Stomach smooth muscle (tissue), 2 donors: ENCODE measurements at regions not wholly inside any gene's neighbourhood (a gene's known extent, or its start where the extent isn't known, plus 50 kb on each side); places are given as distances from the start of the nearest gene placed in this dataset.

Experiments
- H3K27ac ChIP-seq: one replicate; pipeline ENCODE4 v1.7.0; 2013; ENCODE audit warnings: mild to moderate bottlenecking, low read length, inconsistent platforms
- H3K27me3 ChIP-seq, 2 donors: one replicate each; pipeline ENCODE4 v1.7.0; 2013; ENCODE audit warnings: low read length in 2 of 2; ENCODE audit not compliant: insufficient read depth in 2 of 2, control insufficient read depth in 1 of 2
- H3K36me3 ChIP-seq, 2 donors: one replicate each; pipeline ENCODE4 v1.7.0; 2013; ENCODE audit warnings: low read length in 2 of 2; ENCODE audit not compliant: control insufficient read depth in 2 of 2, insufficient read depth in 2 of 2
- H3K4me1 ChIP-seq: one replicate; pipeline ENCODE4 v1.7.0; 2013; ENCODE audit warnings: low read length; ENCODE audit not compliant: control insufficient read depth, insufficient read depth
- H3K4me3 ChIP-seq, 2 donors: one replicate each; pipeline ENCODE4 v1.7.0; 2013; ENCODE audit warnings: low read length in 2 of 2
- H3K9ac ChIP-seq, 2 donors: one replicate each; pipeline ENCODE4 v1.7.0; 2013; ENCODE audit warnings: low read length in 2 of 2, mild to moderate bottlenecking in 1 of 2
- H3K9me3 ChIP-seq, 2 donors: one replicate each; pipeline ENCODE4 v1.7.0; 2013; ENCODE audit warnings: low read length in 2 of 2; ENCODE audit not compliant: control insufficient read depth in 2 of 2
- donor health status: healthy.
- donor health status: Pancreatic carcinoma.

- Histone ChIP-seq H3K27me3 (no peaks in the 10 kb centered on the region), H3K36me3 (no peaks in the 10 kb centered on the region), H3K4me3 (no peak overlapping the region), H3K9me3 (no peaks in the 10 kb centered on the region), H3K4me1 (no peaks in the 10 kb centered on the region), H3K27ac (no peak overlapping the region), H3K9ac (no peak overlapping the region)
Observed at GRCh38 chr5:91885291-91886265, 502.5 kb upstream of the ARRDC3 start.

GRCh38 chr5:91884036-91884435 lies 500.9 kb upstream of the ARRDC3 start:
- H3K36me3 ChIP-seq, result no peaks in the 10 kb centered on the region

GRCh38 chr5:91875196-91875779 lies 492.2 kb upstream of the ARRDC3 start:
- Histone ChIP-seq H3K36me3 (no peaks in the 10 kb centered on the region), H3K4me3 (no peak overlapping the region), H3K9me3 (no peaks in the 10 kb centered on the region), H3K9ac (no peak overlapping the region), H3K27ac (no peak overlapping the region), H3K4me1 (no peaks in the 10 kb centered on the region), H3K27me3 (no peaks in the 10 kb centered on the region)

More at GRCh38 chr5:91884036-91884435, 500.9 kb upstream of the ARRDC3 start:
- Histone ChIP-seq H3K4me3 (no peak overlapping the region), H3K4me1 (no peaks in the 10 kb centered on the region), H3K9ac (no peak overlapping the region), H3K27me3 (no peaks in the 10 kb centered on the region), H3K27ac (no peak overlapping the region), H3K9me3 (no peaks in the 10 kb centered on the region)

GRCh38 chr5:91867799-91868198 lies 484.7 kb upstream of the ARRDC3 start:
- no peaks in the 10 kb centered on the region for H3K9me3 ChIP-seq
- no peaks in the 10 kb centered on the region for H3K36me3 ChIP-seq

GRCh38 chr5:91865915-91866314 lies 482.8 kb upstream of the ARRDC3 start:
- Histone ChIP-seq H3K27ac (no peak overlapping the region), H3K9me3 (no peaks in the 10 kb centered on the region), H3K27me3 (no peaks in the 10 kb centered on the region), H3K36me3 (no peaks in the 10 kb centered on the region), H3K4me1 (no peaks in the 10 kb centered on the region), H3K9ac (no peak overlapping the region), H3K4me3 (no peak overlapping the region)

More at GRCh38 chr5:91867799-91868198, 484.7 kb upstream of the ARRDC3 start:
- H3K9ac ChIP-seq, result no peak overlapping the region
- H3K4me3 ChIP-seq, result no peak overlapping the region
- no peaks in the 10 kb centered on the region for H3K4me1 ChIP-seq
- no peak overlapping the region for H3K27ac ChIP-seq
- H3K27me3 ChIP-seq, result no peaks in the 10 kb centered on the region

GRCh38 chr5:91864962-91865361 lies 481.8 kb upstream of the ARRDC3 start:
- H3K27ac ChIP-seq, result no peak overlapping the region
- no peaks in the 10 kb centered on the region for H3K9me3 ChIP-seq
- no peak overlapping the region for H3K9ac ChIP-seq
- H3K27me3 ChIP-seq, result no peaks in the 10 kb centered on the region
- no peaks in the 10 kb centered on the region for H3K36me3 ChIP-seq
- no peaks in the 10 kb centered on the region for H3K4me1 ChIP-seq
- H3K4me3 ChIP-seq, result no peak overlapping the region

- H3K36me3 ChIP-seq, result no peaks in the 10 kb centered on the region
- H3K9me3 ChIP-seq, result no peaks in the 10 kb centered on the region
- no peaks in the 10 kb centered on the region for H3K4me1 ChIP-seq
- H3K9ac ChIP-seq, result no peak overlapping the region
- no peak overlapping the region for H3K4me3 ChIP-seq
- no peaks in the 10 kb centered on the region for H3K27me3 ChIP-seq
- H3K27ac ChIP-seq, result no peak overlapping the region
Observed at GRCh38 chr5:91851670-91852069, 468.6 kb upstream of the ARRDC3 start.

- no peaks in the 10 kb centered on the region for H3K36me3 ChIP-seq
- no peak overlapping the region for H3K4me3 ChIP-seq
- no peaks in the 10 kb centered on the region for H3K27me3 ChIP-seq
- no peak overlapping the region for H3K9ac ChIP-seq
- H3K9me3 ChIP-seq, result no peaks in the 10 kb centered on the region
- H3K27ac ChIP-seq, result no peak overlapping the region
- H3K4me1 ChIP-seq, result no peaks in the 10 kb centered on the region
Observed at GRCh38 chr5:91850031-91850430, 466.9 kb upstream of the ARRDC3 start.

- Histone ChIP-seq H3K27me3 (no peaks in the 10 kb centered on the region), H3K27ac (no peak overlapping the region), H3K9me3 (peaks cover 0 to 2% of the 10 kb centered on the region in 2 donors), H3K4me3 (no peak overlapping the region), H3K9ac (no peak overlapping the region), H3K36me3 (no peaks in the 10 kb centered on the region), H3K4me1 (no peaks in the 10 kb centered on the region)
Observed at GRCh38 chr5:91849069-91849468, 466.0 kb upstream of the ARRDC3 start.

GRCh38 chr5:91848453-91848852 lies 465.3 kb upstream of the ARRDC3 start:
- Histone ChIP-seq H3K36me3 (no peaks in the 10 kb centered on the region), H3K4me1 (no peaks in the 10 kb centered on the region), H3K9ac (no peak overlapping the region), H3K27me3 (no peaks in the 10 kb centered on the region), H3K4me3 (no peak overlapping the region), H3K9me3 (peaks cover 0 to 3% of the 10 kb centered on the region in 2 donors), H3K27ac (no peak overlapping the region)

GRCh38 chr5:91841423-91841822 lies 458.3 kb upstream of the ARRDC3 start:
- no peaks in the 10 kb centered on the region for H3K36me3 ChIP-seq
- H3K9ac ChIP-seq, result no peak overlapping the region
- H3K27ac ChIP-seq, result no peak overlapping the region
- no peaks in the 10 kb centered on the region for H3K27me3 ChIP-seq
- H3K4me3 ChIP-seq, result no peak overlapping the region
- H3K4me1 ChIP-seq, result no peaks in the 10 kb centered on the region
- peaks cover 0 to 3% of the 10 kb centered on the region in 2 donors for H3K9me3 ChIP-seq
